ENCODE measurements at regions not wholly inside any gene's neighbourhood (a gene's known extent, or its start where the extent isn't known, plus 50 kb on each side); places are given as distances from the start of the nearest gene placed in this dataset.

DNA sequence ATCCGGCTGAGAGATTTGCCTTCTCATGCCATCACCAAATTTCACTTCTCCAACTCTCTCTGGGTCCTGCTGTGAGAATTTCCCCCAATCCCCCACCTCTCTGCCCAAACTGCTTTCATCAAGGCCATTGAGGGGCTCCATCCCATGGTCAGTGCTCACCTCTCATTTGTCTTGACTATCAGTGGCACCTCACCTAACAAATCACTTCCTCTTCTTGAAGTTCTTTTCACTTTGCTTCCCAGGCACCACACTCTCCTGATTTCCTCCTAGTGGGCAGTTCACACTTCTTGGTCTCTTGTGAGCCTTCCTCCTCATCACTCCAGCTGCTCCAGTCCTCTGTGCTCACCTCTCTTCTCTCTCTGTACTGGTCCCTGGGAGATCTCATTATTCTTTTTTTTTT is 169.6 kb downstream of the OPA1 start:
- H3K4me3 Mint-ChIP-seq (ENCODE audit: low read depth, unreplicated experiment): no peak overlapping the region
- no peaks in the 10 kb centered on the region for H3K4me1 Mint-ChIP-seq (ENCODE audit: low read depth, unreplicated experiment)
- no peaks in the 10 kb centered on the region for H3K36me3 Mint-ChIP-seq (ENCODE audit: insufficient read depth, unreplicated experiment)
- no peak for DNase-seq
- no TSS peak for BruUV-seq (replicated peaks)
- TF ChIP-seq, protein P1, sequence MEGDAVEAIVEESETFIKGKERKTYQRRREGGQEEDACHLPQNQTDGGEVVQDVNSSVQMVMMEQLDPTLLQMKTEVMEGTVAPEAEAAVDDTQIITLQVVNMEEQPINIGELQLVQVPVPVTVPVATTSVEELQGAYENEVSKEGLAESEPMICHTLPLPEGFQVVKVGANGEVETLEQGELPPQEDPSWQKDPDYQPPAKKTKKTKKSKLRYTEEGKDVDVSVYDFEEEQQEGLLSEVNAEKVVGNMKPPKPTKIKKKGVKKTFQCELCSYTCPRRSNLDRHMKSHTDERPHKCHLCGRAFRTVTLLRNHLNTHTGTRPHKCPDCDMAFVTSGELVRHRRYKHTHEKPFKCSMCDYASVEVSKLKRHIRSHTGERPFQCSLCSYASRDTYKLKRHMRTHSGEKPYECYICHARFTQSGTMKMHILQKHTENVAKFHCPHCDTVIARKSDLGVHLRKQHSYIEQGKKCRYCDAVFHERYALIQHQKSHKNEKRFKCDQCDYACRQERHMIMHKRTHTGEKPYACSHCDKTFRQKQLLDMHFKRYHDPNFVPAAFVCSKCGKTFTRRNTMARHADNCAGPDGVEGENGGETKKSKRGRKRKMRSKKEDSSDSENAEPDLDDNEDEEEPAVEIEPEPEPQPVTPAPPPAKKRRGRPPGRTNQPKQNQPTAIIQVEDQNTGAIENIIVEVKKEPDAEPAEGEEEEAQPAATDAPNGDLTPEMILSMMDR (IDR thresholded peaks at IDR 0.05; ENCODE audit: unreplicated experiment): no peak
- intact Hi-C loops (cut with micrococcal nuclease; ENCODE audit: unreplicated experiment): no loop called here
- peaks cover 3% of the 10 kb centered on the region for H3K9me3 Mint-ChIP-seq (ENCODE audit: low read depth, unreplicated experiment)
- H3K27ac Mint-ChIP-seq (ENCODE audit: unreplicated experiment): no peak overlapping the region
- CTCF ChIA-PET: interaction anchor here (0.6 to 0.7 kb wide), 2 partner anchors 19 to 20 kb away, joined by 3 read pairs; no protein-coding TSS in a partner anchor
- peaks cover 8% of the 10 kb centered on the region for H3K27me3 Mint-ChIP-seq (ENCODE audit: unreplicated experiment)

DNA sequence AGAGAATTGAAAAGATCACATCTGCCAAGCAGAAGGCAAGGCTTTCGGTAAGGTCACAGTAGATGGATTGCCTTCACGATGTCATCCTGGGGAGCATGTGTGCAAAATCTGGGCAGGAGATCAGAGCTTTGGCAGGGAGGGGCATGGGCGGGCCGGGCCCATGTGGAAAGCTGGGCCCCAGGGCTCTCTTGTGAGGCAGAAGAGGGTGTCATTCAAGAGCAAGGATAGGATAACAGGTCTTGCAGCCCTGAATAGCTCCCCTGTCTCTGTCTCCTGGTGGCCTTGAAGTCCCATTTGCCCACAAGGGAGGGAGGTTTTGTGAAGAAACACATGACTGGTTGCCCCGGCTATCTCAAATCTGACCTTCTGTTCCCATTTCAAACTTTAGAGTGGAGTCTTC is 172.0 kb downstream of the OPA1 start:
- Mint-ChIP-seq H3K9me3 (ENCODE audit: low read depth, unreplicated experiment) (no peaks in the 10 kb centered on the region), H3K27me3 (ENCODE audit: unreplicated experiment) (peaks cover 8% of the 10 kb centered on the region)

DNA sequence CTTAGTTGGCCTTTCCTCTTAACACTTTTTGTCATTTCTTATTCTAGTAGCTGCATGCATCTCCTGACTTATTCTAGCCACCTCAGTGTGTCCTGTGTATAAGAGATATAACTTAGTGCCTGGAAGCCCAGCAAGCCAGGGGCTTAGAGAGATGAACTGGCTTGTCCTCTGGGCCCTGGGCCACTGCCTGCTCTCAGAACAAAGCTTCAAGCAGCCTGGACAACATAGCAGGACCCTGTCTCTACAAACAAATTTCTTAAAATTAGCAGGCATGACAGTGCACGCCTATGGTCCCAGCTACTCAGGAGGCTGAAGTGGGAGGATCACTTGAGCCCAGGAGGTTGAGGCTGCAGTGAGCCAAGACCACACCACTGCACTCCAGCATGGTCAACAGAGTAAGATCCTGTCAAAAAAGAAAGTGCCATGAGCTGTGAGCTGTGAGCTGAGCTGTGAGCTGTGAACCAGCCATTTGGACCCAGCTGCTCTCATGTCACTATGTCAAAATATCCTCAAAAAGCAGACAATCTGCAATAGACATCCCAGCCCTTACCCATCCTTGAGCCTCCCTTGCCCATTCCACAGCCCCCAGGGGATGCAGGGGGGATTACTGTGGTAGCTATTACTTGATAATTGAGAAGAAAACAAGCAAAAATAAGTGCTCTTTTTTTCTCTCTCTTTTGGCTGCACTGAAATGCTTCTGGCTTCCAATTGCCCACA is 174.5 kb downstream of the OPA1 start:
- Mint-ChIP-seq H3K9me3 (ENCODE audit: low read depth, unreplicated experiment) (no peaks in the 10 kb centered on the region), H3K36me3 (ENCODE audit: insufficient read depth, unreplicated experiment) (no peaks in the 10 kb centered on the region), H3K27ac (ENCODE audit: unreplicated experiment) (no peak overlapping the region), H3K4me3 (ENCODE audit: low read depth, unreplicated experiment) (no peak overlapping the region), H3K27me3 (ENCODE audit: unreplicated experiment) (peaks cover 3% of the 10 kb centered on the region), H3K4me1 (ENCODE audit: low read depth, unreplicated experiment) (no peaks in the 10 kb centered on the region)
- TF ChIP-seq, protein P1 (IDR thresholded peaks at IDR 0.05; ENCODE audit: unreplicated experiment): no peak
- BruUV-seq (replicated peaks): no TSS peak
- CTCF ChIA-PET: interaction anchor here (0.6 kb wide), 1 partner anchor 110 kb away, joined by 6 read pairs; no protein-coding TSS in a partner anchor
- DNase-seq: no peak
- intact Hi-C loops (cut with micrococcal nuclease; ENCODE audit: unreplicated experiment): no loop called here

More for the DNA sequence above, 172.0 kb downstream of the OPA1 start:
- Mint-ChIP-seq H3K4me1 (ENCODE audit: low read depth, unreplicated experiment) (no peaks in the 10 kb centered on the region), H3K4me3 (ENCODE audit: low read depth, unreplicated experiment) (no peak overlapping the region), H3K36me3 (ENCODE audit: insufficient read depth, unreplicated experiment) (no peaks in the 10 kb centered on the region), H3K27ac (ENCODE audit: unreplicated experiment) (no peak overlapping the region)
- CTCF ChIA-PET: interaction anchor here (1.5 kb wide), 1 partner anchor 377 kb away, joined by 3 read pairs; no protein-coding TSS in a partner anchor
- DNase-seq: no peak
- intact Hi-C loops (cut with micrococcal nuclease; ENCODE audit: unreplicated experiment): no loop called here
- BruUV-seq (replicated peaks): no TSS peak
- TF ChIP-seq, protein P1 (IDR thresholded peaks at IDR 0.05; ENCODE audit: unreplicated experiment): no peak

DNA sequence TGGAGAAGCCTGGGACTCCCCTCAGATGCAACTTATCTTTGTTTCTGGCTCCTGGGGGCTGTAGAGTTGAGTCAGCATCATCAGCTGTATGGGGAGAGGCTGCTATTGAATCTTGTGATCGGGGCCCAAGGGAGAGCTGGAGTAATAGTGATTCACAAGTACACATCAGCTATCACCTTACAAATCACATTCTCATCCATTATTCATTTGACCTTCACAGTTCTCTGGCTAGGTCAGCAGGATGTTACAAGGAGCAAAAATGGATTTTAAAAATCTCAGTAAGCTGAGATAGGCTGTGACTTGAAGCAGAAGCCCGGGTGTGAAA is 175.0 kb downstream of the OPA1 start:
- DNase-seq: no peak
- Mint-ChIP-seq H3K27me3 (ENCODE audit: unreplicated experiment) (no peaks in the 10 kb centered on the region), H3K4me3 (ENCODE audit: low read depth, unreplicated experiment) (no peak overlapping the region), H3K27ac (ENCODE audit: unreplicated experiment) (no peak overlapping the region), H3K36me3 (ENCODE audit: insufficient read depth, unreplicated experiment) (no peaks in the 10 kb centered on the region), H3K9me3 (ENCODE audit: low read depth, unreplicated experiment) (no peaks in the 10 kb centered on the region), H3K4me1 (ENCODE audit: low read depth, unreplicated experiment) (no peaks in the 10 kb centered on the region)
- TF ChIP-seq, protein P1 (IDR thresholded peaks at IDR 0.05; ENCODE audit: unreplicated experiment): no peak
- CTCF ChIA-PET: interaction anchor here (0.6 kb wide), 1 partner anchor 368 kb away, joined by 4 read pairs; no protein-coding TSS in a partner anchor
- intact Hi-C loops (cut with micrococcal nuclease; ENCODE audit: unreplicated experiment): no loop called here
- BruUV-seq (replicated peaks): no TSS peak

Data from Calu3 (cell line).